ENCODE measurements at regions not wholly inside any gene's neighbourhood (a gene's known extent, or its start where the extent isn't known, plus 50 kb on each side); places are given as distances from the start of the nearest gene placed in this dataset.

DNA sequence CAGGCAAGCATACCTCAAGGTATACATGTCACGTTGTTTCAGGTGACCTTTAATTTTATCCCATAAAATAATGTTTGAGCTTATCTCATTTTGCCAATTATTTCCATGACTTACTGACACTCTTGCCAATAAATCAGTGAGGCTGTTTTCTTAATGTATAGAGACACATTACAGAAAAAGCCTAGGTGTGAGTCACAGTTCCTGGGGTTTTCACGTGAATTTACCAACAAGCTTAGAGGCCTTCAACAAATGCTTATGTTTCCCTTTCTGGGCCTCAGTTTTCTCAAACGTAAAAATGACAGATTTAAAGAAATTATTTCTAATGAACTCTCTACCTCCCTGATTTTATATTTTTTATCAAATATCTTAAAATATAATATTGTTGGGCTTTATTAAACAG, 517.5 kb upstream of the SPHKAP start:
- H3K4me3 Mint-ChIP-seq (ENCODE audit: unreplicated experiment): no peak overlapping the region
- H3K36me3 Mint-ChIP-seq (ENCODE audit: insufficient read depth, unreplicated experiment): no peaks in the 10 kb centered on the region
- no TSS peak for BruUV-seq (replicated peaks)
- TF ChIP-seq, protein P1, sequence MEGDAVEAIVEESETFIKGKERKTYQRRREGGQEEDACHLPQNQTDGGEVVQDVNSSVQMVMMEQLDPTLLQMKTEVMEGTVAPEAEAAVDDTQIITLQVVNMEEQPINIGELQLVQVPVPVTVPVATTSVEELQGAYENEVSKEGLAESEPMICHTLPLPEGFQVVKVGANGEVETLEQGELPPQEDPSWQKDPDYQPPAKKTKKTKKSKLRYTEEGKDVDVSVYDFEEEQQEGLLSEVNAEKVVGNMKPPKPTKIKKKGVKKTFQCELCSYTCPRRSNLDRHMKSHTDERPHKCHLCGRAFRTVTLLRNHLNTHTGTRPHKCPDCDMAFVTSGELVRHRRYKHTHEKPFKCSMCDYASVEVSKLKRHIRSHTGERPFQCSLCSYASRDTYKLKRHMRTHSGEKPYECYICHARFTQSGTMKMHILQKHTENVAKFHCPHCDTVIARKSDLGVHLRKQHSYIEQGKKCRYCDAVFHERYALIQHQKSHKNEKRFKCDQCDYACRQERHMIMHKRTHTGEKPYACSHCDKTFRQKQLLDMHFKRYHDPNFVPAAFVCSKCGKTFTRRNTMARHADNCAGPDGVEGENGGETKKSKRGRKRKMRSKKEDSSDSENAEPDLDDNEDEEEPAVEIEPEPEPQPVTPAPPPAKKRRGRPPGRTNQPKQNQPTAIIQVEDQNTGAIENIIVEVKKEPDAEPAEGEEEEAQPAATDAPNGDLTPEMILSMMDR (IDR thresholded peaks at IDR 0.05; ENCODE audit: insufficient read depth in 1 of 2, low read depth in 1 of 2, low read length in 1 of 2, severe bottlenecking in 1 of 2, unreplicated experiment in 1 of 2): no peak
- POLR2A ChIA-PET: no interaction called here
- no peaks in the 10 kb centered on the region for H3K4me1 Mint-ChIP-seq (ENCODE audit: low read depth, unreplicated experiment)
- peaks cover 5% of the 10 kb centered on the region for H3K27me3 Mint-ChIP-seq (ENCODE audit: insufficient read depth, unreplicated experiment)
- H3K9me3 Mint-ChIP-seq (ENCODE audit: unreplicated experiment): no peaks in the 10 kb centered on the region
- DNase-seq: no peak
- CTCF ChIA-PET: no interaction called here
- intact Hi-C loops (cut with micrococcal nuclease; ENCODE audit: unreplicated experiment): no loop called here
- Histone ChIP-seq H3K9me3 (no peaks in the 10 kb centered on the region), H3K4me1 (no peaks in the 10 kb centered on the region), H3K36me3 (ENCODE audit: control insufficient read depth, insufficient read depth, low read length) (no peaks in the 10 kb centered on the region), H3K4me3 (ENCODE audit: low read depth, low read length) (no peak overlapping the region), H3K27me3 (replicated peaks; ENCODE audit: control insufficient read depth, insufficient read depth, low read length) (no peaks in the 10 kb centered on the region)
- no peak overlapping the region for H3K27ac Mint-ChIP-seq (ENCODE audit: unreplicated experiment)

GRCh38 chr2:228697456-228697855, 516.0 kb upstream of the SPHKAP start:
- peaks cover 5% of the 10 kb centered on the region for H3K27me3 Mint-ChIP-seq (ENCODE audit: insufficient read depth, unreplicated experiment)
- no peak overlapping the region for H3K4me3 Mint-ChIP-seq (ENCODE audit: unreplicated experiment)
- no TSS peak for BruUV-seq (replicated peaks)
- ChIA-PET POLR2A (no interaction called here), CTCF (no interaction called here)
- Histone ChIP-seq H3K36me3 (ENCODE audit: control insufficient read depth, insufficient read depth, low read length) (no peaks in the 10 kb centered on the region), H3K4me3 (ENCODE audit: low read depth, low read length) (no peak overlapping the region), H3K9me3 (no peaks in the 10 kb centered on the region), H3K4me1 (no peaks in the 10 kb centered on the region), H3K27me3 (replicated peaks; ENCODE audit: control insufficient read depth, insufficient read depth, low read length) (no peaks in the 10 kb centered on the region)
- no peak overlapping the region for H3K27ac Mint-ChIP-seq (ENCODE audit: unreplicated experiment)
- intact Hi-C loops (cut with micrococcal nuclease; ENCODE audit: unreplicated experiment): no loop called here
- no peaks in the 10 kb centered on the region for H3K4me1 Mint-ChIP-seq (ENCODE audit: low read depth, unreplicated experiment)
- no peak for DNase-seq
- TF ChIP-seq, protein P1 (IDR thresholded peaks at IDR 0.05; ENCODE audit: insufficient read depth in 1 of 2, low read depth in 1 of 2, low read length in 1 of 2, severe bottlenecking in 1 of 2, unreplicated experiment in 1 of 2): no peak
- no peaks in the 10 kb centered on the region for H3K9me3 Mint-ChIP-seq (ENCODE audit: unreplicated experiment)
- H3K36me3 Mint-ChIP-seq (ENCODE audit: insufficient read depth, unreplicated experiment): no peaks in the 10 kb centered on the region

DNA sequence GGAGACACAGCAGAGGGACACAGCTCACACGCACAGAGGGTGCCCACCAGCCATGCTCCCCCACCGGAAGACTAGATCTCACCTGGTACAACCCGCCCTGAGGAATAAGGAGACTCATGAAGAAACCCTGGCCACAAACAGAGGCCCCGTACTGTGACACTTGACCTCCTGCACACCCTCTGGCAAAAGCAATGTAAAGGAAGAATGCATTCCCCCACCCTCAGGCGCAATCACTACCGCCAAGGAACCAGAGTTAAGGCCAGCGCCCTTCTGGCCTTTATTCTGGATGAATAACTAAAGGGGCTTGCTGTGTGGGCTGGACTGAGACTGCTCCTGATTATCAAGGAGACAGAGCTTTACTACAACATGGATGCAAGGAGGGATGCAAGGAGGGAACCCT, 509.2 kb upstream of the SPHKAP start:
- CTCF ChIA-PET: no interaction called here
- Mint-ChIP-seq H3K9me3 (ENCODE audit: unreplicated experiment) (no peaks in the 10 kb centered on the region), H3K4me3 (ENCODE audit: unreplicated experiment) (no peak overlapping the region), H3K27ac (ENCODE audit: unreplicated experiment) (no peak overlapping the region), H3K36me3 (ENCODE audit: insufficient read depth, unreplicated experiment) (no peaks in the 10 kb centered on the region), H3K4me1 (ENCODE audit: low read depth, unreplicated experiment) (peaks cover 7% of the 10 kb centered on the region), H3K27me3 (ENCODE audit: insufficient read depth, unreplicated experiment) (peaks cover 3% of the 10 kb centered on the region)
- no peaks in the 10 kb centered on the region for H3K36me3 ChIP-seq (ENCODE audit: control insufficient read depth, insufficient read depth, low read length)
- TF ChIP-seq, protein P1 (IDR thresholded peaks at IDR 0.05; ENCODE audit: insufficient read depth in 1 of 2, low read depth in 1 of 2, low read length in 1 of 2, severe bottlenecking in 1 of 2, unreplicated experiment in 1 of 2): no peak
- no peak for DNase-seq
- H3K27me3 ChIP-seq (replicated peaks; ENCODE audit: control insufficient read depth, insufficient read depth, low read length): no peaks in the 10 kb centered on the region
- no TSS peak for BruUV-seq (replicated peaks)
- intact Hi-C loops (cut with micrococcal nuclease; ENCODE audit: unreplicated experiment): no loop called here
- H3K4me1 ChIP-seq: no peaks in the 10 kb centered on the region
- no peaks in the 10 kb centered on the region for H3K9me3 ChIP-seq
- no peak overlapping the region for H3K4me3 ChIP-seq (ENCODE audit: low read depth, low read length)
- POLR2A ChIA-PET: no interaction called here

All from Caco-2 (cell line).